ENCODE measurements at regions not wholly inside any gene's neighbourhood (a gene's known extent, or its start where the extent isn't known, plus 50 kb on each side); places are given as distances from the start of the nearest gene placed in this dataset.

- no peak overlapping the region for H3K4me3 ChIP-seq (ENCODE audit: low read depth, low read length)
- no peak for DNase-seq (ENCODE audit: low read depth)
- TF ChIP-seq, protein P1, sequence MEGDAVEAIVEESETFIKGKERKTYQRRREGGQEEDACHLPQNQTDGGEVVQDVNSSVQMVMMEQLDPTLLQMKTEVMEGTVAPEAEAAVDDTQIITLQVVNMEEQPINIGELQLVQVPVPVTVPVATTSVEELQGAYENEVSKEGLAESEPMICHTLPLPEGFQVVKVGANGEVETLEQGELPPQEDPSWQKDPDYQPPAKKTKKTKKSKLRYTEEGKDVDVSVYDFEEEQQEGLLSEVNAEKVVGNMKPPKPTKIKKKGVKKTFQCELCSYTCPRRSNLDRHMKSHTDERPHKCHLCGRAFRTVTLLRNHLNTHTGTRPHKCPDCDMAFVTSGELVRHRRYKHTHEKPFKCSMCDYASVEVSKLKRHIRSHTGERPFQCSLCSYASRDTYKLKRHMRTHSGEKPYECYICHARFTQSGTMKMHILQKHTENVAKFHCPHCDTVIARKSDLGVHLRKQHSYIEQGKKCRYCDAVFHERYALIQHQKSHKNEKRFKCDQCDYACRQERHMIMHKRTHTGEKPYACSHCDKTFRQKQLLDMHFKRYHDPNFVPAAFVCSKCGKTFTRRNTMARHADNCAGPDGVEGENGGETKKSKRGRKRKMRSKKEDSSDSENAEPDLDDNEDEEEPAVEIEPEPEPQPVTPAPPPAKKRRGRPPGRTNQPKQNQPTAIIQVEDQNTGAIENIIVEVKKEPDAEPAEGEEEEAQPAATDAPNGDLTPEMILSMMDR (conservative IDR thresholded peaks at IDR 0.05; ENCODE audit: low read depth, low read length): no peak
Observed at GRCh38 chr19:30919737-30920136, 429.5 kb downstream of the TSHZ3 start.

DNA sequence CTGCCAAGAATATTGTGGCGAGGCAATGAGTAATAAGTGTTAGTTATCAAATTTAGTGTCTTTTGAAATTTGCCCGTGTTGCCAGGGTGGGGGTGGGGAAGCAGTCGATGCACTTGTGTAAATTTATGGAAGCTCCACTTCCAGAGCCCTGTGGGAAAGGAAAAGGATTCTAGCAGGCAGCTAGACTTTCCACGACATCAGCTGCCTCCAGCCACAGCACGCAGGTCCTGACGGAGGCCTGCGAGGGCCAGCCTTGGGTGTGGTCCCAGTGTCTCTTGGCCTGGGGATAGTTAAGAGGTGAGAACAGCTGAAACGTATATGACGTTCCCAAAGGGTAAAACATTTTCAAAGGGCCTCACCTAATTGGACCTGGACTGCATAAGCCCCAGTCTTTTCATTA is 433.0 kb downstream of the TSHZ3 start:
- TF ChIP-seq, protein P1 (conservative IDR thresholded peaks at IDR 0.05; ENCODE audit: low read depth, low read length): no peak
- no peak overlapping the region for H3K4me3 ChIP-seq (ENCODE audit: low read depth, low read length)
- DNase-seq (ENCODE audit: low read depth): no peak

- no peak overlapping the region for H3K4me3 ChIP-seq (ENCODE audit: low read depth, low read length)
- TF ChIP-seq, protein P1 (conservative IDR thresholded peaks at IDR 0.05; ENCODE audit: low read depth, low read length): no peak
- DNase-seq (ENCODE audit: low read depth): no peak
Observed at GRCh38 chr19:30911491-30911890, 437.7 kb downstream of the TSHZ3 start.

DNA sequence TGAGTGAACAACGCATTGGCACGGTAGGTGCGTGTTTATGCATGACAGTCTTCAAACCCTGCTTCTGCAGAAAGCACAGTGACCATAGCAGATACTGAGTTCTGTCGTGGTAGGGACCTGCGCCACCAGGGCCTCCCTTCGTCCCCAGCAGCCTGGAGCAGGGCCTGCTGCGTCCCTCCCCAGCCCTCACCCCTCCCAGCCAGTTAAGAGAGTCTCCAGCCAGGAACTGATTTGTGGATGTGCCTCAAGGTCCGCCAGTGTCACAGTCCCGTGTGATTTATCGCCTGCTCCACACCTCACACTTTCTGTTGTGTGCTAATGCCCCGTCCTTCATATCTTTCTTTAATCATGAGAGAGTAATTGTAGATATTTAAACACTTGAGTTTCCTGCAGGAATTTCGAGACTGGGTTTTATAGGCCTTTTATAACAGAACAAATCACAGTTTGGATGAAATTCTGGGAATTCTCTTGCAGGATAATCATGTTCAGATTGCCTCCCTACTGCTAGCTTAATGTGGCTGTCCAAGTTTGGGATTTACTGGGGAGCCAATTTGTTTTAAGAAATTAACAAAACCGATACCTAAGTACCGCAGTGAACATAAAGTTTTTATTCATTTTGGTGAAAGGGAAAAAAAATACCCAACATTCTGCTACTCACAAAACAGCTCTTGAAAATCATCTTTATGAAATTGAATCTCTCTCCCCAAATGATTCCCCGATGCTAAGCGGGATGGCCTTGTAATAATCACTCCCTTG is 438.6 kb downstream of the TSHZ3 start:
- no peak overlapping the region for H3K4me3 ChIP-seq (ENCODE audit: low read depth, low read length)
- DNase-seq (ENCODE audit: low read depth): no peak
- TF ChIP-seq, protein P1 (conservative IDR thresholded peaks at IDR 0.05; ENCODE audit: low read depth, low read length): no peak

DNA sequence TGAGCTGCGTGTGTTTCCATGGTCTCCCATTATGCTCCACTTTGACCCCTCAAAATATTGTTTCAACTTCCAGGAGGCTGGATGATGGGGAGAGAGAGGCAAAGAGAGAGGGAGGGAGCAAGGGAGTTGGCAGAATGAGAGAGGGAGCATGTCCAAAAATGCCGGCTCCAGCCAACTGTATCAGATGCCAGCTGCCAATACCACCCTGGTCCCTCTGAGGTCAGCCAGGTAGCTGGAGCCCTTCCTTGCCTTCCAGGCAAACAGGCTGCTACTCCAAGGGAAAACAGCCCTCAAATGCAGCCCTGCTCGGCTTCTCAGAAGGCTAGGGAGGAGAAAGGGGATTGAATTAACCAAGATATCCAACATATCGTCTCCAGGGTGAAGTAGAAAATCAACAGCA is 440.0 kb downstream of the TSHZ3 start:
- TF ChIP-seq, protein P1 (conservative IDR thresholded peaks at IDR 0.05; ENCODE audit: low read depth, low read length): no peak
- no peak overlapping the region for H3K4me3 ChIP-seq (ENCODE audit: low read depth, low read length)
- no peak for DNase-seq (ENCODE audit: low read depth)

DNA sequence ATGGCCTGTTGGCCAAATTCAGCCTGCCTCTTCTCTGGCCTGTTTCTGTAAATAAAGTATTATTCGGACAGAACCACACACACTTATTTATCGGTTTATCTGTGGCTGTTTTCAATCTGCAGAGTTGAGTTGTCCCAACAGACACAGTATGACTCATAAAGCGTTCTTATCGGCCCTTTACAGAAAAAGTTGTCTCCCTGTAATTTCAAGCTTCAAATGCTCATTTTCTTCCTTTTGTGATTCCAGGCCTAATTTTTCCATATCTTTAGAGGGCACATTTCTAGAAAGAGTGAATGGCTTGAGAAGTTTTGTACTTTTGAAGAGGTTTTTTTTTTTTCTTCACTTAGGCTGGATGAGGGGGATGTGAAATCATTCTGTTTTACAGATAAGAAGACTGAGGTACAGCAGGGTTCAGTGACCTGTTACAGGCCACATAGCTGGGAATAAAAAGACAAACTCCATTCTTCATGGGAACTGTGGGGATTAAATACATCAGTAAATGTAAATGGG is 440.9 kb downstream of the TSHZ3 start:
- DNase-seq (ENCODE audit: low read depth): no peak
- TF ChIP-seq, protein P1 (conservative IDR thresholded peaks at IDR 0.05; ENCODE audit: low read depth, low read length): no peak
- H3K4me3 ChIP-seq (ENCODE audit: low read depth, low read length): no peak overlapping the region

GRCh38 chr19:30906871-30907270 is 442.4 kb downstream of the TSHZ3 start:
- TF ChIP-seq, protein P1 (conservative IDR thresholded peaks at IDR 0.05; ENCODE audit: low read depth, low read length): no peak
- DNase-seq (ENCODE audit: low read depth): no peak
- no peak overlapping the region for H3K4me3 ChIP-seq (ENCODE audit: low read depth, low read length)

Data from choroid plexus epithelial cell (primary cell).